Hepatocyte (in vitro differentiated cells): ENCODE measurements at regions not wholly inside any gene's neighbourhood (a gene's known extent, or its start where the extent isn't known, plus 50 kb on each side); places are given as distances from the start of the nearest gene placed in this dataset.

ENCODE experiments used
- DNase-seq: peaks from one replicate; pipeline ENCODE4 v3.0.0-alpha.2; 2016; ENCODE audit warnings: low spot score
- H2AFZ ChIP-seq: fragments of 200-600 bp; sonication (generic); 2 replicates; pipeline ENCODE4 v1.6.0; 2016; ENCODE audit warnings: antibody characterized with exemption, mild to moderate bottlenecking
- H3K27ac ChIP-seq: fragments of 200-600 bp; sonication (generic); 2 replicates; pipeline ENCODE4 v1.5.1; 2016; ENCODE audit warnings: mild to moderate bottlenecking
- H3K27me3 ChIP-seq: fragments of 200-600 bp; sonication (generic); 2 replicates; pipeline ENCODE4 v1.6.1; 2016
- H3K36me3 ChIP-seq: fragments of 200-600 bp; sonication (generic); replicated peaks from 2 replicates; pipeline ENCODE4 v1.5.1; 2016; ENCODE audit warnings: low read depth; ENCODE audit not compliant: insufficient read depth
- H3K4me1 ChIP-seq: fragments of 200-600 bp; sonication (generic); 2 replicates; pipeline ENCODE4 v1.5.1; 2016; ENCODE audit warnings: mild to moderate bottlenecking, moderate library complexity; ENCODE audit not compliant: insufficient read depth
- H3K4me2 ChIP-seq: fragments of 200-600 bp; sonication (generic); 2 replicates; pipeline ENCODE4 v1.6.0; 2016
- H3K4me3 ChIP-seq: fragments of 200-600 bp; sonication (generic); 2 replicates; pipeline ENCODE4 v1.5.1; 2016; ENCODE audit warnings: mild to moderate bottlenecking
- H3K79me2 ChIP-seq: fragments of 200-600 bp; sonication (generic); 2 replicates; pipeline ENCODE4 v1.6.0; 2017; ENCODE audit warnings: mild to moderate bottlenecking
- H3K9me2 ChIP-seq: fragments of 200-600 bp; sonication (generic); replicated peaks from 2 replicates; pipeline ENCODE4 v1.6.0; 2017; ENCODE audit warnings: mild to moderate bottlenecking; ENCODE audit not compliant: insufficient read depth
- H3K9me3 ChIP-seq: fragments of 200-600 bp; sonication (generic); 2 replicates; pipeline ENCODE4 v1.5.1; 2016; ENCODE audit warnings: low read depth, mild to moderate bottlenecking
- H4K20me1 ChIP-seq: fragments of 200-600 bp; sonication (generic); 2 replicates; pipeline ENCODE4 v1.6.0; 2016; ENCODE audit warnings: mild to moderate bottlenecking; ENCODE audit not compliant: insufficient read depth, poor library complexity, severe bottlenecking
- EZH2 ChIP-seq: fragments of 200-600 bp; sonication (generic); IDR thresholded peaks from 2 replicates; pipeline ENCODE4 v1.6.1; 2016; ENCODE audit warnings: antibody characterized with exemption, mild to moderate bottlenecking, borderline replicate concordance
- EZH2phosphoT487 ChIP-seq: fragments of 200-600 bp; sonication (generic); IDR thresholded peaks from one replicate; pipeline ENCODE4 v1.6.1; 2018; ENCODE audit warnings: antibody characterized with exemption, mild to moderate bottlenecking, low read depth, moderate library complexity; ENCODE audit not compliant: unreplicated experiment, severe bottlenecking
- WGBS: methylation state at CpG from one replicate; pipeline ENCODE4 v1.1.6; 2016; ENCODE audit warnings: low lambda C conversion rate; ENCODE audit errors: missing lambda C conversion rate; 5-methylcytosine and 5-hydroxymethylcytosine counted together
- TF ChIP-seq, protein P1 (sequence below): fragments of 200-600 bp; sonication (generic); IDR thresholded peaks from 2 replicates; pipeline ENCODE4 v1.5.1; 2016; ENCODE audit warnings: antibody characterized with exemption, mild to moderate bottlenecking; ENCODE audit not compliant: poor library complexity

DNA sequence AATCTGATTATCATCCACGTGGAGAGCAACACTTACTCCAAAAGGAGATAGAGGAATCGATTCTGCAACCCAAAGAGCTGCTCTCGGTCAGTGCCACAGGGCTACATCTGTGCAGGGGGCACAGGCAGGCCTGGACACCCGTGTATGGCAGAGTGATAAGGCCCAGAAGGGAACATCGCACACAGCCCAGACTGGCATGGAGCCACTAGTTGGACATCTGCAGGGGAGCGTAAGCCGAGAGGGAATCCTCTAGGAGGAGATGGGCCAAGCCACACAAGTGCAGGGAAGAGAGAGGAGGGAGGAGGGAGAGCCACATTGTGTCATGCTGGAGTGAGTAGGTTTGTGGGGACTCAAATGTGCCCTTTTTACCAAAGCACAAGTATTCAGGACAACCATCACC, 50.4 kb upstream of the ENTPD6 start:
- TF ChIP-seq, protein P1, sequence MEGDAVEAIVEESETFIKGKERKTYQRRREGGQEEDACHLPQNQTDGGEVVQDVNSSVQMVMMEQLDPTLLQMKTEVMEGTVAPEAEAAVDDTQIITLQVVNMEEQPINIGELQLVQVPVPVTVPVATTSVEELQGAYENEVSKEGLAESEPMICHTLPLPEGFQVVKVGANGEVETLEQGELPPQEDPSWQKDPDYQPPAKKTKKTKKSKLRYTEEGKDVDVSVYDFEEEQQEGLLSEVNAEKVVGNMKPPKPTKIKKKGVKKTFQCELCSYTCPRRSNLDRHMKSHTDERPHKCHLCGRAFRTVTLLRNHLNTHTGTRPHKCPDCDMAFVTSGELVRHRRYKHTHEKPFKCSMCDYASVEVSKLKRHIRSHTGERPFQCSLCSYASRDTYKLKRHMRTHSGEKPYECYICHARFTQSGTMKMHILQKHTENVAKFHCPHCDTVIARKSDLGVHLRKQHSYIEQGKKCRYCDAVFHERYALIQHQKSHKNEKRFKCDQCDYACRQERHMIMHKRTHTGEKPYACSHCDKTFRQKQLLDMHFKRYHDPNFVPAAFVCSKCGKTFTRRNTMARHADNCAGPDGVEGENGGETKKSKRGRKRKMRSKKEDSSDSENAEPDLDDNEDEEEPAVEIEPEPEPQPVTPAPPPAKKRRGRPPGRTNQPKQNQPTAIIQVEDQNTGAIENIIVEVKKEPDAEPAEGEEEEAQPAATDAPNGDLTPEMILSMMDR: no peak
- TF ChIP-seq EZH2 (no peak), EZH2phosphoT487 (no peak)
- no peak overlapping the region for H3K4me2 ChIP-seq
- H3K4me3 ChIP-seq: no peak overlapping the region
- H3K27ac ChIP-seq: no peak overlapping the region
- no peaks in the 10 kb centered on the region for H3K9me3 ChIP-seq
- no peaks in the 10 kb centered on the region for H3K9me2 ChIP-seq
- H3K4me1 ChIP-seq: no peaks in the 10 kb centered on the region
- 77% methylated on average over 7 of the region's 7 CpGs for whole genome bisulfite sequencing
- H4K20me1 ChIP-seq: no peaks in the 10 kb centered on the region
- no peaks in the 10 kb centered on the region for H3K27me3 ChIP-seq
- H3K79me2 ChIP-seq: no peaks in the 10 kb centered on the region
- H2AFZ ChIP-seq: no peak overlapping the region
- no peaks in the 10 kb centered on the region for H3K36me3 ChIP-seq
- no peak for DNase-seq
